Rectal smooth muscle tissue (tissue), 1 donor: ENCODE measurements at regions not wholly inside any gene's neighbourhood (a gene's known extent, or its start where the extent isn't known, plus 50 kb on each side); places are given as distances from the start of the nearest gene placed in this dataset.

ENCODE experiments used
- H3K27ac ChIP-seq: one replicate; pipeline ENCODE4 v1.7.0; 2013; ENCODE audit warnings: low read depth, low read length, inconsistent platforms
- H3K27me3 ChIP-seq: one replicate; pipeline ENCODE4 v1.7.0; 2013; ENCODE audit warnings: low read length; ENCODE audit not compliant: control insufficient read depth, insufficient read depth
- H3K36me3 ChIP-seq: one replicate; pipeline ENCODE4 v1.7.0; 2013; ENCODE audit warnings: low read length; ENCODE audit not compliant: control insufficient read depth, insufficient read depth
- H3K4me1 ChIP-seq: one replicate; pipeline ENCODE4 v1.7.0; 2013; ENCODE audit warnings: low read length; ENCODE audit not compliant: control insufficient read depth, insufficient read depth
- H3K4me3 ChIP-seq: one replicate; pipeline ENCODE4 v1.7.0; 2013; ENCODE audit warnings: low read length
- H3K9ac ChIP-seq: one replicate; pipeline ENCODE4 v1.7.0; 2013; ENCODE audit warnings: low read length

GRCh38 chr6:9921366-9921765 lies 493.5 kb downstream of the TFAP2A start:
- no peak overlapping the region for H3K4me3 ChIP-seq
- no peak overlapping the region for H3K27ac ChIP-seq
- no peaks in the 10 kb centered on the region for H3K4me1 ChIP-seq
- H3K36me3 ChIP-seq: no peaks in the 10 kb centered on the region
- no peak overlapping the region for H3K9ac ChIP-seq
- H3K27me3 ChIP-seq: no peaks in the 10 kb centered on the region

- H3K36me3 ChIP-seq: no peaks in the 10 kb centered on the region
Observed at GRCh38 chr6:9914951-9915350, 499.9 kb downstream of the TFAP2A start.

GRCh38 chr6:9901376-9901775 lies 513.5 kb downstream of the TFAP2A start:
- no peaks in the 10 kb centered on the region for H3K27me3 ChIP-seq
- no peak overlapping the region for H3K27ac ChIP-seq

More at GRCh38 chr6:9914951-9915350, 499.9 kb downstream of the TFAP2A start:
- H3K27ac ChIP-seq: no peak overlapping the region
- H3K4me3 ChIP-seq: no peak overlapping the region
- no peaks in the 10 kb centered on the region for H3K4me1 ChIP-seq
- H3K9ac ChIP-seq: no peak overlapping the region
- no peaks in the 10 kb centered on the region for H3K27me3 ChIP-seq

DNA sequence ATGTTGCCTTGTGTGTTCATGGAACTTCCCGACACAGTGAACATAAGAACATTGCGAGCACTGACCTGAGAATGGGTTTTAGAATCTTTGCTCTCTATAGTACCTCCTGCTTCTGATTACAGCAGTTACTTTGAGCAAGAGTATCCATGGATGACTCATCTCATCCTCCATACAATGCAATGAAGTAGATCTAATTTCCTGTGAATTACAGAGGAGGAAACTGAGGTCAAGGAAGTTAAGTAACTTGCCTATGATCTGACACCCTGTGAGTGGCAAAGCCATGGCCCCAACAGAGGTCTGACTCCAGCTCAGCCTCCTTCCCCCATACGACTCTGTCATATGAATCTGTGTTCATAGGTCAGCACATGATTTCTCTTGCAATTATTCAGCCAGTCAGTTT lies 518.1 kb downstream of the TFAP2A start:
- H3K4me3 ChIP-seq: no peak overlapping the region
- no peak overlapping the region for H3K9ac ChIP-seq
- H3K4me1 ChIP-seq: no peaks in the 10 kb centered on the region
- H3K36me3 ChIP-seq: no peaks in the 10 kb centered on the region
- no peaks in the 10 kb centered on the region for H3K27me3 ChIP-seq
- no peak overlapping the region for H3K27ac ChIP-seq

More at GRCh38 chr6:9901376-9901775, 513.5 kb downstream of the TFAP2A start:
- no peaks in the 10 kb centered on the region for H3K36me3 ChIP-seq
- no peak overlapping the region for H3K4me3 ChIP-seq
- H3K9ac ChIP-seq: no peak overlapping the region
- H3K4me1 ChIP-seq: no peaks in the 10 kb centered on the region

DNA sequence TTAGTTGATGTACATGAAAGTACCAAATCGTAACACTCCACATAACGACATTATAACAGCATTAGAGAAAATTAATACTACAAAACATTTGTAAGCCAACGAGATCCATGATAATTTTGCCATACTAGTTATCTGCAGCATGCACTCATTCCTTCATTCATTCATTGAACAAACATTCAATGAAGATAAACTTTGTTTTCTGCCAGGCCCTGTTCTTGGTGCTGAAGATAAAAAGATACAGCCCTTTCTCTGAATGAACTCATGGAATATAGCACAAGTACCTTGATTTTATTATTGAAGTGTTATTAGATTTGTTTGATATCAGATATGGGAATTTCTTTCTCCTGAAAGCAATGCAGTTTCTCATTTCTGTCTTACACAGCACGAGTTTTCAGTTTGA lies 524.0 kb downstream of the TFAP2A start:
- H3K27me3 ChIP-seq: no peaks in the 10 kb centered on the region
- H3K9ac ChIP-seq: no peak overlapping the region
- no peaks in the 10 kb centered on the region for H3K36me3 ChIP-seq

DNA sequence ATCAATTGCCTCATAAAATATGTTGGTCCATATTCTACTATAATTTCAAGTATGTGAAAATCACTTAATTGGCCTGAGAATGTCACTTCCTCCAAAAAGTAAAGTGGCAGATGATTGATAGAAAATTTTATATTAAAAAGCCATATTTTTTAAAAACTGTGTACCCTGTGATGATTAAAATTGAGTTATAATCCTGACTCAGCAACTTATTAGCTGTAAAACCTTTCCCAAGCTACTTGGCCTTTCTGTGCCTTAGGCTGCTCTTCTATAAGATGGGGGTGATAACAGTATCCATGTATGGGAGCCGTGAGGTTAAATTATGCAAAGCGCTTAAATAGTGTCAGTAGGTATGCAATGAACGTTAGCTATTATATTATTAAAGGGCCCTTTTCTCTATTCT lies 524.4 kb downstream of the TFAP2A start:
- Histone ChIP-seq H3K4me1 (no peaks in the 10 kb centered on the region), H3K4me3 (no peak overlapping the region), H3K36me3 (no peaks in the 10 kb centered on the region), H3K9ac (no peak overlapping the region), H3K27me3 (no peaks in the 10 kb centered on the region), H3K27ac (no peak overlapping the region)

More for the DNA sequence above, 524.0 kb downstream of the TFAP2A start:
- Histone ChIP-seq H3K27ac (no peak overlapping the region), H3K4me3 (no peak overlapping the region), H3K4me1 (no peaks in the 10 kb centered on the region)

DNA sequence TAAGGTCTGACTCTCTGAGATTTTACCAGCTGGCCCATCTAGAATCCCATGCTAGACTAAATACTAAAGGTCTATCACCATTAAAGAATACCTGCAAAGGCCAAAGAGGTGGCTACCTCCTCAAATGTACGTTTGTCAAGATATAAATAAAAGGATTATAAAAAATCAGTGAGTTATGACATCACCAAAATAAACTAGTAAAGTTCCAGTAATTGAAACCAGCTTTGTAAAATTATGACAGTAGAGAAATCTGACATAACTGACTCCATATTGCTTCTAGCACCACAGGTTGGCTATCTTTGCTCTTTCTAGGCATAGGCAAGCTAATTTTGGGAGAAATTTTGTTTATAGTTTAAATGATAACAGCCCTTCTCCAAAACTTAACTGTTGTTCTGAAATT lies 536.3 kb downstream of the TFAP2A start:
- Histone ChIP-seq H3K27me3 (no peaks in the 10 kb centered on the region), H3K4me3 (no peak overlapping the region), H3K9ac (no peak overlapping the region), H3K36me3 (no peaks in the 10 kb centered on the region), H3K4me1 (no peaks in the 10 kb centered on the region), H3K27ac (no peak overlapping the region)

DNA sequence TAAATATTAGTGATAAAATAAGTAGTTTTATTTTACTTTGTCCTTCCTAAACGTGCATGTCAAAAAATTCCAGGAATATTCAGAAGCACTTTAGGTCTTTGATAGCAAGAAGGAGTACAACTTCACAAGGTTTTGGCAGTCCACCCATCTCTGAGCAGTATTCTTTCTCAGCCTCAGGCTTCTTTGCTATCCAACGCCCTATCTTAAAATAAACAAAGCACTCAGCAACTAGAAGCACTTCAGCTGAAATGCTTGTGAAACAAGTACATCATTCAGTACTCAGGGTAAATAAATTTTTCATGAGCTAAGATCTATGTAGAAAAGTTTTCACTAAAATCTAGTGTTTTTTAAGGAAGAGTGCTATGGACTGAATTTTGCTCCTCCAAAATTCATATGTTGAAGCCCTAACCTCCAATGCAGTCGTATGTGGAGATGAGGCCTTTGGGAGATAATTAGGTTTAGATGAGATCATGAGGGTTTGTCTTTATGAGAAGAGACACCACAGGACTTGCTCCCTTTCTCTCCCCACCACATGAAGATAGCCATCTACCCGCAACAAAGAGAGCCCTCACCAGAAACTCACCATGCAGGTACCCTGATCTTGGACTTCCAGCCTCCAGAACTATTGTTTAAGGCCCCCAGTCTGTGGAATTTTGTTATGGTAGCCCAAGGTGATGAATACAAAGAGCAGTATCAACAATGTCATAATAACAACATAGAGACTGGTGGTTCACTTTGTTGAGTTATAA lies 539.1 kb downstream of the TFAP2A start:
- Histone ChIP-seq H3K4me1 (no peaks in the 10 kb centered on the region), H3K4me3 (no peak overlapping the region), H3K27ac (no peak overlapping the region), H3K36me3 (no peaks in the 10 kb centered on the region), H3K9ac (no peak overlapping the region), H3K27me3 (no peaks in the 10 kb centered on the region)

DNA sequence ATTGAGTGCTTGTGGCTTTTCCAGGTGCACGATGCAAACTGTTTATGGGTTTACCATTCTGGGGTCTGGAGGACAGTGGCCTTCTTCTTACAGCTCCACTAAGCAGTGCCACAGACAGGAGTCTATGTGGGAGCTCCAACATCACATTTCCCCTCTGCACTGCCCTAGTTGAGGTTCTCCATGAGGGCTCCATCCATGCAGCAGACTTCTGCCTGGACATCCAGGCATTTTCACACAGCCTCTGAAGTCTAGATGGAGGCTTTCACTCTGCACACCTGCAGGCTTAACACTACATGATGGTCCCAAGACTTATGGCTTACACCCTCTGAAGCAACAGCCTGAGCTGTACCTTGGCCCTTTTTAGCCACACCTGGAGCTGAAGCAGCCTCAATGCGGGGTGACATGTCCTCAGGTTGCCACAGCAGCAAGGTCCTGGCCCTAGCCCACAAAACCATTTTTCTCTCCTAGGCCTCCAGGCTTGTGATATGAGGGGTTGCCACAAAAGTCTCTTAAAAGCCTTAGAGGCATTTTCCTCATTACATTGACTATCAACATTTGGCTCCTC lies 552.2 kb downstream of the TFAP2A start:
- no peak overlapping the region for H3K9ac ChIP-seq
- no peaks in the 10 kb centered on the region for H3K4me1 ChIP-seq
- H3K27ac ChIP-seq: no peak overlapping the region
- no peaks in the 10 kb centered on the region for H3K36me3 ChIP-seq
- H3K4me3 ChIP-seq: no peak overlapping the region
- H3K27me3 ChIP-seq: no peaks in the 10 kb centered on the region

DNA sequence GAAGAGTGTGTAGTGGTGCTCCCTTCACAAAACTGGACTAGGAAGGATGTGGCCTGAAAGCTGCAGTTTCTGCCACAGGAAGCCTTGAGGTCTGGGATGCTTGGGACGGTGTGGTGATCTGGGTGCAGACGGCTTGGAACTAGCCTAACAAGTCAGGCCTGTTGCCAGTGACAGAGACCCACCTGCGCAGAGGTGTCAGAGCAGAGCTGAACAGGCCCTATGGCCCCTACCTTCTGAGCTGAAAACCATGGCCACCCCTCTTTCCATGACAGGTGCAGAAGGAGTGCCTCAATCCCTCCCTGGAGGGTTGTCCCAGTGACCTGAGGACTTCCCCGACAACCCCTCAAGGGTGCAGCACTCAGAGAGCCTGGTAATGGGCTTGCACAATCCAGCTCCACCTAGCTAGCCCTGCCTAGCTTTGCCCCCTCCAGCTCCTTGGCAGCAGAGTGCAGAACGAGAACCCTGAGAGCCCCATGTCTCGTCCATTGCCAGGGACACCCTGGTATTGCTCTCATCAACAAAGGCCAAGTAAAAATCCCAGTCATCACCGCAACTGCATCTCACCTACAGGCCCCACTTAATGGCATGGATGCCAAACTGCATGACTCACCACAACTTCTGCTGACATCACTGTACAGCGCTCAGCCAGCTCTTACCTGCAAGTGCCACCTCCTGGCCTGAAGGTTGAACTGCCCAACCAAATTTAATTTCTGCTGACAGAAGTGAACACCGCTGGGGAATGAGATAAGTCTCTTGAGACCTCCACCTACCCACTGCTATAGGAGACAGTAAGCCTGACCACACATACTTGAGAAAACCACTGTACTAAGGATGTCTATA lies 563.1 kb downstream of the TFAP2A start:
- H3K9ac ChIP-seq: no peak overlapping the region
- H3K36me3 ChIP-seq: no peaks in the 10 kb centered on the region
- no peaks in the 10 kb centered on the region for H3K27me3 ChIP-seq
- H3K4me1 ChIP-seq: no peaks in the 10 kb centered on the region
- no peak overlapping the region for H3K4me3 ChIP-seq
- H3K27ac ChIP-seq: no peak overlapping the region

GRCh38 chr6:9851006-9851405 lies 563.9 kb downstream of the TFAP2A start:
- H3K4me3 ChIP-seq: no peak overlapping the region
- H3K4me1 ChIP-seq: no peaks in the 10 kb centered on the region
- H3K27me3 ChIP-seq: no peaks in the 10 kb centered on the region
- no peak overlapping the region for H3K27ac ChIP-seq
- H3K9ac ChIP-seq: no peak overlapping the region
- no peaks in the 10 kb centered on the region for H3K36me3 ChIP-seq

DNA sequence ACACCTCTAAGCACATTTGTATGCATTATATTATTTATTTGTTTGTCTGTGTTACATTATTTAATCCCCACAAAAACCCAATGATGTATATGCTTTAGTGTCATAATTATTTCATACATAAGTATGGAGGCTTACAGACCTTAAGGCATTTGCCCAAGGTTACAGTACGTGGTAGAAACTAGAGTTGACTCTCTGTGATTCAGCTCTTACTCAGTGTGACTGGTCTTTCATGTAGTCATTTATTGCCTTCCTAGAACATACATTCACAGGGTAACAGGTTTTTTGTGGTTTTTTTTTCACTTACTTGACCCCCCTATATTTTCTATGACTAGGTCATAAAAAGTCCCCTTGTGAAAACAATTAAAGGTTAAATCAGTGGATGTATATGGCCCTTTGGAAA lies 566.8 kb downstream of the TFAP2A start:
- Histone ChIP-seq H3K9ac (no peak overlapping the region), H3K27ac (no peak overlapping the region), H3K27me3 (no peaks in the 10 kb centered on the region), H3K36me3 (no peaks in the 10 kb centered on the region), H3K4me1 (no peaks in the 10 kb centered on the region), H3K4me3 (no peak overlapping the region)
